ENCODE measurements at regions not wholly inside any gene's neighbourhood (a gene's known extent, or its start where the extent isn't known, plus 50 kb on each side); places are given as distances from the start of the nearest gene placed in this dataset.
"Not testable (repeated sequence)": the region's sequence is repeated elsewhere in the genome, so short reads cannot be mapped to it uniquely, and the experiment has no call there.

- peak; percentile 28 for ATAC-seq
- Histone ChIP-seq H3K4me1 (no peaks in the 10 kb centered on the region), H3K9me3 (no peaks in the 10 kb centered on the region), H3K27ac (no peak overlapping the region), H3K36me3 (no peaks in the 10 kb centered on the region), H3K27me3 (no peaks in the 10 kb centered on the region), H3K4me3 (no peak overlapping the region)
- TF ChIP-seq CTCF (IDR thresholded peaks at IDR 0.05): no peak
- intact Hi-C loops (cut with DNase I): no loop called here
- DNase-seq: no peak
These were observed 443.5 kb downstream of the XIRP2 start for GRCh38 chr2:167331636-167332232.

- H3K4me1 ChIP-seq; DNase-seq; H3K4me3 ChIP-seq; H3K36me3 ChIP-seq; H3K9me3 ChIP-seq; H3K27me3 ChIP-seq; H3K27ac ChIP-seq; ATAC-seq; intact Hi-C loops (cut with DNase I): not testable (repeated sequence)
These were observed 440.5 kb downstream of the XIRP2 start for GRCh38 chr2:167328808-167329207.

- no peaks in the 10 kb centered on the region for H3K4me1 ChIP-seq
- ATAC-seq (no peak), DNase-seq (no peak)
- H3K36me3 ChIP-seq: no peaks in the 10 kb centered on the region
- intact Hi-C loops (cut with DNase I): no loop called here
- H3K27me3 ChIP-seq: no peaks in the 10 kb centered on the region
- H3K4me3 ChIP-seq: no peak overlapping the region
- no peak for TF ChIP-seq CTCF (IDR thresholded peaks at IDR 0.05)
- no peaks in the 10 kb centered on the region for H3K9me3 ChIP-seq
- no peak overlapping the region for H3K27ac ChIP-seq
These were observed 434.5 kb downstream of the XIRP2 start for GRCh38 chr2:167322795-167323194.

GRCh38 chr2:167318581-167318980 is 430.3 kb downstream of the XIRP2 start:
- no peaks in the 10 kb centered on the region for H3K4me1 ChIP-seq
- H3K9me3 ChIP-seq: no peaks in the 10 kb centered on the region
- DNase-seq (no peak), ATAC-seq (no peak)
- no peak overlapping the region for H3K27ac ChIP-seq
- H3K27me3 ChIP-seq: no peaks in the 10 kb centered on the region
- TF ChIP-seq CTCF (IDR thresholded peaks at IDR 0.05): no peak
- intact Hi-C loops (cut with DNase I): no loop called here
- no peaks in the 10 kb centered on the region for H3K36me3 ChIP-seq
- H3K4me3 ChIP-seq: no peak overlapping the region

GRCh38 chr2:167310442-167310841 is 422.2 kb downstream of the XIRP2 start:
- H3K27ac ChIP-seq: no peak overlapping the region
- TF ChIP-seq CTCF (IDR thresholded peaks at IDR 0.05): no peak
- H3K9me3 ChIP-seq: no peaks in the 10 kb centered on the region
- intact Hi-C loops (cut with DNase I): no loop called here
- DNase-seq (no peak), ATAC-seq (no peak)
- no peaks in the 10 kb centered on the region for H3K36me3 ChIP-seq
- no peaks in the 10 kb centered on the region for H3K27me3 ChIP-seq
- H3K4me3 ChIP-seq: no peak overlapping the region
- H3K4me1 ChIP-seq: no peaks in the 10 kb centered on the region
